ELF-1 (cell line): ENCODE measurements at regions not wholly inside any gene's neighbourhood (a gene's known extent, or its start where the extent isn't known, plus 50 kb on each side); places are given as distances from the start of the nearest gene placed in this dataset.
"Not testable (repeated sequence)": the region's sequence is repeated elsewhere in the genome, so short reads cannot be mapped to it uniquely, and the experiment has no call there.

Source experiments
- DNase-seq: peaks from one replicate; pipeline ENCODE4 v3.0.0-alpha.2; 2016; ENCODE audit warnings: low read depth, low spot score

- no peak for DNase-seq
These were observed 64.8 kb upstream of the VIPR2 start for GRCh38 chr7:159209429-159209828.

- no peak for DNase-seq
These were observed 63.3 kb upstream of the VIPR2 start for GRCh38 chr7:159207951-159208350.

- DNase-seq: no peak
These were observed 62.7 kb upstream of the VIPR2 start for GRCh38 chr7:159207393-159207792.

GRCh38 chr7:159205833-159206232, 61.2 kb upstream of the VIPR2 start:
- no peak for DNase-seq

GRCh38 chr7:159204664-159205063, 60.0 kb upstream of the VIPR2 start:
- DNase-seq: no peak

GRCh38 chr7:159203253-159203652, 58.6 kb upstream of the VIPR2 start:
- not testable (repeated sequence) for DNase-seq

GRCh38 chr7:159201722-159202330, 57.2 kb upstream of the VIPR2 start:
- no peak for DNase-seq

- no peak for DNase-seq
These were observed 55.8 kb upstream of the VIPR2 start for GRCh38 chr7:159200421-159200820.

- no peak for DNase-seq
These were observed 53.5 kb upstream of the VIPR2 start for GRCh38 chr7:159198016-159198724.

GRCh38 chr7:159197066-159197975, 52.7 kb upstream of the VIPR2 start:
- DNase-seq: peak; percentile 3

- no peak for DNase-seq
These were observed 51.9 kb upstream of the VIPR2 start for GRCh38 chr7:159196584-159196983.

GRCh38 chr7:159195946-159196345, 51.3 kb upstream of the VIPR2 start:
- DNase-seq: no peak
